ENCODE measurements at regions not wholly inside any gene's neighbourhood (a gene's known extent, or its start where the extent isn't known, plus 50 kb on each side); places are given as distances from the start of the nearest gene placed in this dataset.

- DNase-seq: no peak
- ATAC-seq: no peak
- no peaks in the 10 kb centered on the region for H3K9me3 ChIP-seq
- H3K4me3 ChIP-seq: no peak overlapping the region
- H3K4me1 ChIP-seq: peaks cover 0 to 14% (median 0%) of the 10 kb centered on the region in 3 donors
- no peak for TF ChIP-seq CTCF (IDR thresholded peaks at IDR 0.05)
- no peak for FAIRE-seq
- WGBS, 2 donors: 32 to 33% methylated on average over 5 of the region's 5 CpGs
- intact Hi-C loops (cut with DNase I): no loop called here
- H3K27me3 ChIP-seq: no peaks in the 10 kb centered on the region
- no peaks in the 10 kb centered on the region for H3K36me3 ChIP-seq
- no peak overlapping the region for H3K27ac ChIP-seq
Measured at GRCh38 chr2:64792995-64793639, 139.4 kb upstream of the SERTAD2 start.

- ATAC-seq: no peak
- 43 to 73% methylated on average over 1 of the region's 1 CpG for WGBS, 2 donors
- Histone ChIP-seq H3K4me3 (no peak overlapping the region), H3K36me3 (no peaks in the 10 kb centered on the region), H3K9me3 (no peaks in the 10 kb centered on the region), H3K27ac (no peak overlapping the region), H3K27me3 (no peaks in the 10 kb centered on the region), H3K4me1 (peaks cover 0 to 14% (median 0%) of the 10 kb centered on the region in 3 donors)
- no peak for DNase-seq
- no peak for FAIRE-seq
- intact Hi-C loops (cut with DNase I): no loop called here
- TF ChIP-seq CTCF (IDR thresholded peaks at IDR 0.05): no peak
Measured at GRCh38 chr2:64793701-64794100, 140.0 kb upstream of the SERTAD2 start.

GRCh38 chr2:64794426-64794995 is 140.8 kb upstream of the SERTAD2 start:
- no peak for FAIRE-seq
- DNase-seq: no peak
- Histone ChIP-seq H3K9me3 (no peaks in the 10 kb centered on the region), H3K36me3 (no peaks in the 10 kb centered on the region), H3K4me1 (peaks cover 0 to 14% (median 0%) of the 10 kb centered on the region in 3 donors), H3K27ac (no peak overlapping the region), H3K4me3 (no peak overlapping the region), H3K27me3 (no peaks in the 10 kb centered on the region)
- TF ChIP-seq CTCF (IDR thresholded peaks at IDR 0.05): no peak
- no peak for ATAC-seq
- intact Hi-C loops (cut with DNase I): no loop called here
- 80 to 84% methylated on average over 6 of the region's 6 CpGs for WGBS, 2 donors

- Histone ChIP-seq H3K9me3 (no peaks in the 10 kb centered on the region), H3K27ac (no peak overlapping the region), H3K27me3 (no peaks in the 10 kb centered on the region), H3K4me1 (peaks cover 0 to 10% (median 0%) of the 10 kb centered on the region in 3 donors), H3K4me3 (no peak overlapping the region), H3K36me3 (no peaks in the 10 kb centered on the region)
- ATAC-seq (no peak), DNase-seq (no peak), FAIRE-seq (no peak)
- 81 to 85% methylated on average over 6 of the region's 6 CpGs for WGBS, 2 donors
- no peak for TF ChIP-seq CTCF (IDR thresholded peaks at IDR 0.05)
- intact Hi-C loops (cut with DNase I): no loop called here
Measured at GRCh38 chr2:64795024-64795592, 141.4 kb upstream of the SERTAD2 start.

- Histone ChIP-seq H3K4me3 (no peak overlapping the region), H3K27ac (no peak overlapping the region), H3K4me1 (peaks cover 0 to 7% (median 0%) of the 10 kb centered on the region in 3 donors), H3K9me3 (no peaks in the 10 kb centered on the region), H3K27me3 (no peaks in the 10 kb centered on the region), H3K36me3 (no peaks in the 10 kb centered on the region)
- FAIRE-seq (no peak), DNase-seq (no peak), ATAC-seq (no peak)
- 76 to 81% methylated on average over 6 of the region's 6 CpGs for WGBS, 2 donors
- intact Hi-C loops (cut with DNase I): no loop called here
- TF ChIP-seq CTCF (IDR thresholded peaks at IDR 0.05): no peak
Measured at GRCh38 chr2:64796926-64797325, 143.2 kb upstream of the SERTAD2 start.

Data from pancreas (tissue), 10 donors.